ENCODE measurements at regions not wholly inside any gene's neighbourhood (a gene's known extent, or its start where the extent isn't known, plus 50 kb on each side); places are given as distances from the start of the nearest gene placed in this dataset.

- TF ChIP-seq, protein P1, sequence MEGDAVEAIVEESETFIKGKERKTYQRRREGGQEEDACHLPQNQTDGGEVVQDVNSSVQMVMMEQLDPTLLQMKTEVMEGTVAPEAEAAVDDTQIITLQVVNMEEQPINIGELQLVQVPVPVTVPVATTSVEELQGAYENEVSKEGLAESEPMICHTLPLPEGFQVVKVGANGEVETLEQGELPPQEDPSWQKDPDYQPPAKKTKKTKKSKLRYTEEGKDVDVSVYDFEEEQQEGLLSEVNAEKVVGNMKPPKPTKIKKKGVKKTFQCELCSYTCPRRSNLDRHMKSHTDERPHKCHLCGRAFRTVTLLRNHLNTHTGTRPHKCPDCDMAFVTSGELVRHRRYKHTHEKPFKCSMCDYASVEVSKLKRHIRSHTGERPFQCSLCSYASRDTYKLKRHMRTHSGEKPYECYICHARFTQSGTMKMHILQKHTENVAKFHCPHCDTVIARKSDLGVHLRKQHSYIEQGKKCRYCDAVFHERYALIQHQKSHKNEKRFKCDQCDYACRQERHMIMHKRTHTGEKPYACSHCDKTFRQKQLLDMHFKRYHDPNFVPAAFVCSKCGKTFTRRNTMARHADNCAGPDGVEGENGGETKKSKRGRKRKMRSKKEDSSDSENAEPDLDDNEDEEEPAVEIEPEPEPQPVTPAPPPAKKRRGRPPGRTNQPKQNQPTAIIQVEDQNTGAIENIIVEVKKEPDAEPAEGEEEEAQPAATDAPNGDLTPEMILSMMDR (IDR thresholded peaks at IDR 0.05; ENCODE audit: low read depth, low read length), result peak; percentile 24
- TF ChIP-seq, protein P2, sequence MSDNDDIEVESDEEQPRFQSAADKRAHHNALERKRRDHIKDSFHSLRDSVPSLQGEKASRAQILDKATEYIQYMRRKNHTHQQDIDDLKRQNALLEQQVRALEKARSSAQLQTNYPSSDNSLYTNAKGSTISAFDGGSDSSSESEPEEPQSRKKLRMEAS (IDR thresholded peaks at IDR 0.05; ENCODE audit: low read depth, low read length), result no peak
- TF ChIP-seq MYC (IDR thresholded peaks at IDR 0.05; ENCODE audit: low read depth, low read length) (no peak), POLR2A (IDR thresholded peaks at IDR 0.05; ENCODE audit: extremely low read depth, insufficient read length) (no peak)
- H3K4me3 ChIP-seq (ENCODE audit: low read depth, low read length), result no peak overlapping the region
- peak; percentile 12 for DNase-seq (ENCODE audit: low read depth)
These were observed 1297.0 kb upstream of the ATXN8OS start for GRCh38 chr13:68810660-68811059.

GRCh38 chr13:68808456-68808855, 1299.2 kb upstream of the ATXN8OS start:
- TF ChIP-seq, protein P2 (IDR thresholded peaks at IDR 0.05; ENCODE audit: low read depth, low read length), result no peak
- no peak for TF ChIP-seq POLR2A (IDR thresholded peaks at IDR 0.05; ENCODE audit: extremely low read depth, insufficient read length)
- TF ChIP-seq MYC (IDR thresholded peaks at IDR 0.05; ENCODE audit: low read depth, low read length), result no peak
- TF ChIP-seq, protein P1 (IDR thresholded peaks at IDR 0.05; ENCODE audit: low read depth, low read length), result no peak
- no peak overlapping the region for H3K4me3 ChIP-seq (ENCODE audit: low read depth, low read length)
- DNase-seq (ENCODE audit: low read depth), result no peak

- H3K4me3 ChIP-seq (ENCODE audit: low read depth, low read length), result no peak overlapping the region
- DNase-seq (ENCODE audit: low read depth), result no peak
- TF ChIP-seq MYC (IDR thresholded peaks at IDR 0.05; ENCODE audit: low read depth, low read length) (no peak), POLR2A (IDR thresholded peaks at IDR 0.05; ENCODE audit: extremely low read depth, insufficient read length) (no peak)
- TF ChIP-seq, protein P1 (IDR thresholded peaks at IDR 0.05; ENCODE audit: low read depth, low read length), result no peak
- TF ChIP-seq, protein P2 (IDR thresholded peaks at IDR 0.05; ENCODE audit: low read depth, low read length), result no peak
These were observed 1301.5 kb upstream of the ATXN8OS start for GRCh38 chr13:68806125-68806524.

DNA sequence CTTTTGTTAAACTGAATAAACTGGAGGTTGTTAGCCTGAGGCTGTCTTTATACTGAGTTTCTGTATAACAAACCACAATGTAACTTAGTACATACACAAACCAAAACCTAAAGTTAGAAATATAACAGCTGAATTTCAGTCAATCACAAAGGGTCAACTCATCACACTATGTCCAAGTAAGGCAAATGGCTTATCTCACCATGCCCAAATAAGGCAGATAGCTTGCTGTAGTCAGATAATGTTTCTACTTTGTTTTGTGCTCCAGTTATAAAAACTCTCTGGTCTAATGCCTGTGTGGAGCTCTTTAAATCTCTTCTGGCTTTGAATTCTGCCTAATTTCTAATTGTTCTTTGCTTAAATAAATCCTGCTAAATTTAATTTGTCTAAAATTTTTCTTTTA, 1323.4 kb upstream of the ATXN8OS start:
- TF ChIP-seq POLR2A (IDR thresholded peaks at IDR 0.05; ENCODE audit: extremely low read depth, insufficient read length) (no peak), MYC (IDR thresholded peaks at IDR 0.05; ENCODE audit: low read depth, low read length) (no peak)
- TF ChIP-seq, protein P1 (IDR thresholded peaks at IDR 0.05; ENCODE audit: low read depth, low read length), result no peak
- TF ChIP-seq, protein P2 (IDR thresholded peaks at IDR 0.05; ENCODE audit: low read depth, low read length), result no peak
- no peak overlapping the region for H3K4me3 ChIP-seq (ENCODE audit: low read depth, low read length)
- no peak for DNase-seq (ENCODE audit: low read depth)

DNA sequence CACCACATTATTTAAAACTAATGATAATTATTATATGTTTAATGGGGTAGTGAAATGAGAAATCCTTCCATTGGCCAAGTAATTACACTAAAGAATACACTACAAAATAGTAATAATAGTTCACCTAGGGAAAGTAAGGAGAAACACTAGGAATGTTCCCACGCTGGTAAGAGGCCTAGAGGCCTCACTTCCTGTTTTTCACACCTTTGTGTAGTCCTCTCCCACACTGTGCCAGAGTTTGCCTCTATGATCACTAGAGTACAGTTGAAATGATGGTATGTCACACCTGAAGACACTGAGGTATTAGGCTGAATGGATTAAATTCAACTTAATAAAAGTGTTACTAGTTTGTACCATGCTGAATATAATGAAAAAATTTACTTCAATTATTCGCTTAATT, 1348.0 kb upstream of the ATXN8OS start:
- no peak overlapping the region for H3K4me3 ChIP-seq (ENCODE audit: low read depth, low read length)
- TF ChIP-seq, protein P1 (IDR thresholded peaks at IDR 0.05; ENCODE audit: low read depth, low read length), result no peak
- no peak for TF ChIP-seq MYC (IDR thresholded peaks at IDR 0.05; ENCODE audit: low read depth, low read length)
- TF ChIP-seq, protein P2 (IDR thresholded peaks at IDR 0.05; ENCODE audit: low read depth, low read length), result no peak
- TF ChIP-seq POLR2A (IDR thresholded peaks at IDR 0.05; ENCODE audit: extremely low read depth, insufficient read length), result no peak
- peak; percentile 1 for DNase-seq (ENCODE audit: low read depth)
